ENCODE measurements at regions not wholly inside any gene's neighbourhood (a gene's known extent, or its start where the extent isn't known, plus 50 kb on each side); places are given as distances from the start of the nearest gene placed in this dataset.

DNA sequence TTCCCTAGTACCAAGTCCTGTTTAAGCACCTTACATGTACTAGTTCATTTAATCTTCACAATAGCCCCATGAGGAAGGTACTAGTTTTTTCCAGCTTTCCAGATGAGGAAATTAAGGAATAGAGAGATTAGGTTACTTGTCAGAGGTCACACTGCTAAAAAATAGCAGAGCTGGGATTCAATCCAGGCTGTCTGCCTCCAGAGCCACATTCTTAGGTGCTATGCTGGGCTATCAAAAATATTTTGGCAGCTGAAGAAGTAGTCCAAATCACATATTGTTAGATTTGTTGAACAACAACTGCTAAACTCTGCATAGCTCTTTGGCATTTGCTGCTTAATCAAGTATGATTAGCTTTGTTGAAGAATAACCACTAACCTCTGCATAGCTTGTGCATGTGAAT, 591.5 kb upstream of the KLF4 start:
- H3K9me3 Mint-ChIP-seq: peaks cover 20% of the 10 kb centered on the region
- intact Hi-C loops (cut with micrococcal nuclease): no loop called here
- no peak for DNase-seq (ENCODE audit: low spot score)
- no peak overlapping the region for H3K4me3 Mint-ChIP-seq
- no peaks in the 10 kb centered on the region for H3K36me3 Mint-ChIP-seq (ENCODE audit: low read depth)
- no peak overlapping the region for H3K27ac Mint-ChIP-seq
- no peaks in the 10 kb centered on the region for H3K27me3 Mint-ChIP-seq (ENCODE audit: insufficient read depth)
- no peaks in the 10 kb centered on the region for H3K4me1 Mint-ChIP-seq (ENCODE audit: low read depth)

DNA sequence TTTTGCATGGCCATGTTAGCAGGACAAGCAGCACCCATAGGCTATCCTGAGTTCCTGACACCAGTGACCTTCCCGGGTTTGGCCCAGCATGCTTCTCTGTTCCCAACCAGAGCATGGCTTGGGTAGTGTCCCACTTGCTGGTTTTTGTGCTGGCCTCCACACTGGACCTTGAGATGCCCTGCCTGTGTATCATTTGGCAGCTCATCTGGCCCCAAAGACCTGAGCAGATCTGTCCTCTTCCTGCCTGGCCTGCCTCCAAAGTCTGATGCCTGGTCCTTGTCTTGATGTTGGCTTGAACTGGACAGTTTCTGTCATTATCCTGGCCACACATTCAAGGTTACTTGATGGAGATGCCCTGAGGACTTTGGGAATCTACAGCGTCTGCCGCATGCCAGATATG, 590.7 kb upstream of the KLF4 start:
- no peaks in the 10 kb centered on the region for H3K36me3 Mint-ChIP-seq (ENCODE audit: low read depth)
- H3K4me3 Mint-ChIP-seq: no peak overlapping the region
- no peaks in the 10 kb centered on the region for H3K4me1 Mint-ChIP-seq (ENCODE audit: low read depth)
- H3K27ac Mint-ChIP-seq: no peak overlapping the region
- DNase-seq (ENCODE audit: low spot score): no peak
- H3K27me3 Mint-ChIP-seq (ENCODE audit: insufficient read depth): no peaks in the 10 kb centered on the region
- H3K9me3 Mint-ChIP-seq: peaks cover 17% of the 10 kb centered on the region
- intact Hi-C loops (cut with micrococcal nuclease): no loop called here

DNA sequence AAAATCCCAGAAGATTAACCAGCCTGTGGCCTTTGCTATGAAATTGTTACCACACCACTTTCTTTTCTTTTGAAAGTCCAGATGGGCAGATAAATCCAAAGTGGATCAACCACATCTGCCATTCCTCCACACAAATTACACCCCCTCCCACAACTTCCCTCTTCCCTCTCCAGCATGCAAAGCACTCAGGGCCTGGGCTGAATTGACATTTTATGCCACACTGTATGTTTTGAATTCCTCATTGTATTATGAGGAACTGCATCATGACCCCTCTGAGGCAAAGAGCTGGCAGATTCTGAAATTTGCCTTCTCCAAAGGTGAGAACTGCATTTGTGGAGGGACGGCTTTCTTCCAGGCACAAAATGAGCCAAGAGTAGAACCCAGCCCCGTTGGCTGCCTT, 589.2 kb upstream of the KLF4 start:
- H3K9me3 Mint-ChIP-seq: peaks cover 14% of the 10 kb centered on the region
- no peaks in the 10 kb centered on the region for H3K4me1 Mint-ChIP-seq (ENCODE audit: low read depth)
- H3K27ac Mint-ChIP-seq: no peak overlapping the region
- H3K27me3 Mint-ChIP-seq (ENCODE audit: insufficient read depth): no peaks in the 10 kb centered on the region
- intact Hi-C loops (cut with micrococcal nuclease): no loop called here
- no peak overlapping the region for H3K4me3 Mint-ChIP-seq
- no peaks in the 10 kb centered on the region for H3K36me3 Mint-ChIP-seq (ENCODE audit: low read depth)
- DNase-seq (ENCODE audit: low spot score): no peak

DNA sequence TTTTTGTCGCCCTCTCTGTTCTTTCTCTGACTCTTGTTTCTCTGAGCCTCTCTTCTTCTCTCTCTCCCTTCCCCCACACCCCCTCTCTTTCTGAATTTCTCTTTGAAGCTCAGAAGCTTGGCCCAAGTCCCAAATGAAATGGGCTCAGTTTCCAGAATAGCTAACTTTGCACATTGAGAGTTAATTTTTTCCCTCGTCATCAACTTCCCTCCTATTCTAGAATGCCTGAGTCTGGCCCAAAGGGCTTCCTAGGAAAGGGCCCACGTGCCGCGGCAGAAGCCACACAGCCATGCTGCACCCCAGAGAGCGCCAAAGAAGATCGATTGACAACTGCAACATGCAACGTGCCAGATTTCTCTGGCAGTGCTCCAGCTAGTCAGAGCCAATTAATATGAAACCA, 588.8 kb upstream of the KLF4 start:
- no peak overlapping the region for H3K4me3 Mint-ChIP-seq
- no peaks in the 10 kb centered on the region for H3K27me3 Mint-ChIP-seq (ENCODE audit: insufficient read depth)
- no peaks in the 10 kb centered on the region for H3K4me1 Mint-ChIP-seq (ENCODE audit: low read depth)
- H3K27ac Mint-ChIP-seq: no peak overlapping the region
- intact Hi-C loops (cut with micrococcal nuclease): no loop called here
- no peaks in the 10 kb centered on the region for H3K36me3 Mint-ChIP-seq (ENCODE audit: low read depth)
- DNase-seq (ENCODE audit: low spot score): no peak
- peaks cover 9% of the 10 kb centered on the region for H3K9me3 Mint-ChIP-seq

DNA sequence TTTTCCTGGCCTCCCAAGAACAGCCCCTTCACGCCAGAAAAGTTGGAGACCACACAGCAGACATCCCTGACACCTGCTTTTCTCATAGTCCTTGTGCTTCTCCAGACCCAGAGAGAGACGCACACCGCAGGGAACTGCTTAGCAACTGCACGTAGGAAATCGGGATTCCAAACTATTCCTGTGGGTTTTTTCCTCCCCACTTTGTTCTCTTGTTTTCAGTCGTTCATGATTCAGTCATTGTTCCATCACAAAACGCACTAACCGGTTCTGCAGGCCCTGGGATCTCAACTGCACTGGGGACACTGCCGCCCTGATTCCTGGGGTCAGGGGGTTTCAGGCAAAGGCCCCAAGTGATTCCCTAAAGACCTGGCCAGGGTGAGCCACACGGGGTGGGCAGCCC, 588.0 kb upstream of the KLF4 start:
- H3K36me3 Mint-ChIP-seq (ENCODE audit: low read depth): no peaks in the 10 kb centered on the region
- H3K4me3 Mint-ChIP-seq: no peak overlapping the region
- H3K27ac Mint-ChIP-seq: no peak overlapping the region
- intact Hi-C loops (cut with micrococcal nuclease): no loop called here
- no peaks in the 10 kb centered on the region for H3K27me3 Mint-ChIP-seq (ENCODE audit: insufficient read depth)
- no peak for DNase-seq (ENCODE audit: low spot score)
- H3K4me1 Mint-ChIP-seq (ENCODE audit: low read depth): no peaks in the 10 kb centered on the region
- H3K9me3 Mint-ChIP-seq: peaks cover 8% of the 10 kb centered on the region

DNA sequence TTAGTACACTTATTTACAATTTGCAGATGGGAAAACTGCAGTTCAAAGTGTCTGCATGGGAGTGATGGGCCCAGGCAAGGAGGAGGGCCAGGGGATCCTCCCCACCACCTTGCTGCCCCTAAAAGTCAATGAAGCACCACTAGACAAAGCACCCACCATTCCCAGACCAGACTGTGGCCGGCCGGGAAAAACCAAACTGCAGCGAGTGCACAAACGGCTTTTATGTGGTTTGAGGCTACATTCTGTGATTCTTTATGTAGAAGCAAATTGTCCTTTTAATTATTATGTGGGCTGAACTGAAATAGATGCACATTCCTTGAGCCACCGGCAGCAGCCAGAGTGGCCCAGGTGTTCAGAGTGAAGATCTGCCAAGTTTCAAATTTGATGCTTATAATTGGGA, 585.3 kb upstream of the KLF4 start:
- Mint-ChIP-seq H3K27me3 (ENCODE audit: insufficient read depth) (no peaks in the 10 kb centered on the region), H3K4me1 (ENCODE audit: low read depth) (no peaks in the 10 kb centered on the region), H3K36me3 (ENCODE audit: low read depth) (no peaks in the 10 kb centered on the region), H3K9me3 (peaks cover 11% of the 10 kb centered on the region), H3K4me3 (no peak overlapping the region), H3K27ac (no peak overlapping the region)
- intact Hi-C loops (cut with micrococcal nuclease): no loop called here
- DNase-seq (ENCODE audit: low spot score): no peak

DNA sequence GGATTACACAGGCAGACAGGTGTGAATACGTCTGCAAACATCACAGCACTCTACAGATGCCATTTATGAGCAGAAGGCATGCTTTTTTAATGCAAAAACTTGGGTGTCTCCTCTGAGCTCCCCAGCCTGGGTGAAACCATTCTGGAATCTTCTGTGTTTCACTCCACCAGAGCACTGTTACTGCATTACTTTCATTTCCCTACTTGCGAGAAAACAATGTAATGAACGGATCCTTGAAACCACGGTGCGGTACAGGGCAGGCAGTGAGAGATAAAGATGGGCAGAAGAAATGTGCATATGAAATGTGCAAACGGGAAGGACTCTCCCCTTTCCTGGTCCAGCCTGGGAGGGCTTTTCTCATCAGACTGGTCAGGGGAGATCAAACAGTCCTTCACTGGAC, 584.3 kb upstream of the KLF4 start:
- Mint-ChIP-seq H3K4me1 (ENCODE audit: low read depth) (no peaks in the 10 kb centered on the region), H3K4me3 (no peak overlapping the region), H3K36me3 (ENCODE audit: low read depth) (no peaks in the 10 kb centered on the region), H3K27ac (no peak overlapping the region), H3K9me3 (peaks cover 11% of the 10 kb centered on the region), H3K27me3 (ENCODE audit: insufficient read depth) (no peaks in the 10 kb centered on the region)
- DNase-seq (ENCODE audit: low spot score): no peak
- intact Hi-C loops (cut with micrococcal nuclease): no loop called here

DNA sequence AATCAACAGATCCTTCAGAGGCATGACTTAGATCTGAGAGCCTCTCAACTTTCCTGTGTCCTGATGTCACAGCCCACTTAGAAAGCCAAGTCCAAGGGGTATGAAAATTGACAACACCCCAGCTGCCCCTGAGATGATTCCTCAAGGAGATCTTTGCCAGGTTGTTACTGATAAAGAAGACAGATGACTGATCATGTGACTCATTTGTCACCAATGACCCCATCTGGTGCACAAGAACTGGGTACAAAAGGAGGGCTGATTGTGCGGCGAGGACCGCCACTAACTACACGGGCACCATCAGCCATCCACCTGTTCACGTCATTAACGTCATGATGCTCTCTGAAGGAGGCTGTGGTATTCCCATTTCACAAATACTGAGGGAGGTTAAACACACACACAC, 583.2 kb upstream of the KLF4 start:
- no peaks in the 10 kb centered on the region for H3K4me1 Mint-ChIP-seq (ENCODE audit: low read depth)
- DNase-seq (ENCODE audit: low spot score): no peak
- intact Hi-C loops (cut with micrococcal nuclease): no loop called here
- peaks cover 4% of the 10 kb centered on the region for H3K9me3 Mint-ChIP-seq
- H3K4me3 Mint-ChIP-seq: no peak overlapping the region
- no peak overlapping the region for H3K27ac Mint-ChIP-seq
- H3K27me3 Mint-ChIP-seq (ENCODE audit: insufficient read depth): no peaks in the 10 kb centered on the region
- no peaks in the 10 kb centered on the region for H3K36me3 Mint-ChIP-seq (ENCODE audit: low read depth)

DNA sequence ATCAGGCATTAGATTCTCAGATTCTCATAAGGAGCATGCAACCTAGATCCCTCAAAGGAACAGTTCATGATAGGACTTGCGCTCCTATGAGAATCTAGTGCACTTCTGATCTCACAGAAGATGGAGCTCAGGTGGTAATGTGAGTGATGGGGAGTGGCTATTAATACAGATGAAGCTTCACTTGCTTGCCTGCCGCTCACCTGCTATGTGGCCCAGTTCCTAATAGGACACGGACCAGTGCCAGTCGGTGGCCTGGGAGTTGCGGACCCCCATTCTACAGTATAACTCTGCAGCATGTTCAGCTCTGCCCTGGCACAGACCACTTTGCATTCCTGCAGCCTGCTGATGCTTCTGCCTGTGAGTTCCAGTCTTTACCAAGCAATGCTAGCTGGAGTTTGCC, 581.3 kb upstream of the KLF4 start:
- peaks cover 6% of the 10 kb centered on the region for H3K9me3 Mint-ChIP-seq

DNA sequence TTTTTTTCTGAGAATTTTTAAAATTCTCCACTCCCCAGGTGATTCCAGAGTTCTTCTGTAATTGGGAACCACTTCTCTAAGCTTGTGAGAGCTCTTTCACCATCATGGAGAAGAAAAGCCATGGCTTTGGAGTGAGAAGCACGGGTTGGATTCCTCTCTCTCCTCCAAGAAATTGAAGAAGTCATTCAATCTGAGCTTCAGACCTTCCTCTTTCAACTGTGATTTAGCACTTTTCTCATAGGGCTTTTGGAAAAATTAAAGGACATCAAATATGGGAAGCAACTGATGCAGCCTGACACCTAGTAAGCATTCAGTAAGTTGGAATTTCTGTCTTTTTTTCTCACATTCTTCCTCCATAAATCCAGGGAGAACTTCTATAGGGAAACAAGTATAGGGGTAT, 580.4 kb upstream of the KLF4 start:
- no peaks in the 10 kb centered on the region for H3K4me1 Mint-ChIP-seq (ENCODE audit: low read depth)
- intact Hi-C loops (cut with micrococcal nuclease): no loop called here
- H3K27ac Mint-ChIP-seq: no peak overlapping the region
- no peaks in the 10 kb centered on the region for H3K27me3 Mint-ChIP-seq (ENCODE audit: insufficient read depth)
- DNase-seq (ENCODE audit: low spot score): no peak
- H3K9me3 Mint-ChIP-seq: peaks cover 6% of the 10 kb centered on the region
- no peak overlapping the region for H3K4me3 Mint-ChIP-seq
- no peaks in the 10 kb centered on the region for H3K36me3 Mint-ChIP-seq (ENCODE audit: low read depth)

More for the DNA sequence above, 581.3 kb upstream of the KLF4 start:
- H3K4me3 Mint-ChIP-seq: no peak overlapping the region
- no peaks in the 10 kb centered on the region for H3K27me3 Mint-ChIP-seq (ENCODE audit: insufficient read depth)
- no peaks in the 10 kb centered on the region for H3K4me1 Mint-ChIP-seq (ENCODE audit: low read depth)
- no peak for DNase-seq (ENCODE audit: low spot score)
- H3K27ac Mint-ChIP-seq: no peak overlapping the region
- no peaks in the 10 kb centered on the region for H3K36me3 Mint-ChIP-seq (ENCODE audit: low read depth)
- intact Hi-C loops (cut with micrococcal nuclease): no loop called here

DNA sequence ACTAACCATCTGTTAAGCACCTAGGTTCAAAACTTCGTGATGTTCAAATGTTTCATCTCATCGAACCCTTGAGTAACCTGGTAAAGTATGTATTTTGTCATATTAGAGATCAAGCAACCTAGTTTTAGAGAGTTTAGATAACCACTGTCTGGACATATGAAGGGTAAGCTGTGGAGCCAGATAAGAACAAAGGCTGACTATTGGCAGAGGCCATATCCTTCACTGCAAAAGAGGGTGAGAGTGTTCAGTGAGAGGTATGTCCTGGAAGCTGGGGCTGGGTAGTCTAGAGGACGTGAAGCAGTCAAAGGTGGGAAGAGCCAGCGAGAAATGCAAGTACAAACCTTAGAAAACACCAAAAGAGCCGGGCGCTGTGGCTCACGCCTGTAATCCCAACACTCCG, 573.1 kb upstream of the KLF4 start:
- no peaks in the 10 kb centered on the region for H3K36me3 Mint-ChIP-seq (ENCODE audit: low read depth)
- intact Hi-C loops (cut with micrococcal nuclease): no loop called here
- DNase-seq (ENCODE audit: low spot score): no peak
- no peak overlapping the region for H3K4me3 Mint-ChIP-seq
- H3K9me3 Mint-ChIP-seq: peaks cover 6% of the 10 kb centered on the region
- no peak overlapping the region for H3K27ac Mint-ChIP-seq
- H3K4me1 Mint-ChIP-seq (ENCODE audit: low read depth): no peaks in the 10 kb centered on the region
- no peaks in the 10 kb centered on the region for H3K27me3 Mint-ChIP-seq (ENCODE audit: insufficient read depth)

DNA sequence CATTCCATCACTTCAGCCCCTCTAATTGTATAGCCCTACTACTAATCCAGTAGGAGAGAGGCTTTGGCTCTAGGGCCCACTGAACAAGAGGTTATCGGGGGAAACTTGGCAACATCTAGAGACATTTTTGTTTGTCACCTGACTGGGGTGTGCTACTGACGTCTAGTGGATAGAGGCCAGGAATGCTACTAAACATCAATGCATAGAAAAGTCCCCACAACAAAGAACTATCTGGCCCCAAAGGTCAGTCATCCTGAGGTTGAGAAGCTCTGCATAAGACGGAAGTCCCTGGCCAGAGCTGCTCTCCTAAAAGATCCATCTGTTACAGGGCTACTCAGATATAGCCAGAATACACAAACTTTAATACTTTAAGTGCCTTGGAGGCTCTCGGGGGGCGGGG, 570.6 kb upstream of the KLF4 start:
- Mint-ChIP-seq H3K4me1 (ENCODE audit: low read depth) (no peaks in the 10 kb centered on the region), H3K27me3 (ENCODE audit: insufficient read depth) (no peaks in the 10 kb centered on the region), H3K36me3 (ENCODE audit: low read depth) (no peaks in the 10 kb centered on the region), H3K9me3 (peaks cover 4% of the 10 kb centered on the region), H3K27ac (no peak overlapping the region), H3K4me3 (no peak overlapping the region)
- DNase-seq (ENCODE audit: low spot score): no peak
- intact Hi-C loops (cut with micrococcal nuclease): no loop called here

DNA sequence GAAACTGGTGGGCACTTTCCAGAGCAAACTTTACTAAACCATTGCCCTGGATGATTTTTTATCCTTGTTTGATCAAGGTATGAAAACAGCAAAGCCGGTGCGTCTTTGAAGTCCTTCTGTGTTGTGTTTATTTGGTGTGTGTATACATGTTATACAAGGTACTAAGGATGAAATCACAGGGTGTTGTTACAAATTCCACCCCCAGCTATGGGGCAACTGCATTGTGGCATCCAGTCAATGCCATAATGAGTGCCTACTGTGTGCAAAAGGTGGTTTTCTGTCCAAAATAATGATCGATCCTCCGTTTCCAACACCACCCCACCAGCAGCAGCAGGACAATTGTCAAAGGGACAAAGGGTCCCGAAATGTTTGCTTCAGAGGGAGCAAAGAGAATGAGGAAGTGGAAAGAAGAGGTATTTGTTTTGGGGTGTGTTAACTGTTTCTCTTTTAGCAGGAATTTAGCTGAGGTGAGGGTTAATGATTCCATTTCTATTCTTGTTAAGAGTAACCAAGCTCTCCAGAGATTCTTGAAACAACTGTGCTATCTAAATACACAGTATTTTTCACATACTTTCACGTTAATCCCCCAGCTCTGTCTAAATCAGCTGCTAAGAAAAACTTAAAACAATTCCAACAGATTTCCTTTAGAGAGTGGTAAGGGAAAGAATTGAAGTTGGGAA, 568.7 kb upstream of the KLF4 start:
- Mint-ChIP-seq H3K27me3 (ENCODE audit: insufficient read depth) (no peaks in the 10 kb centered on the region), H3K27ac (no peak overlapping the region), H3K4me3 (no peak overlapping the region), H3K9me3 (peaks cover 4% of the 10 kb centered on the region), H3K4me1 (ENCODE audit: low read depth) (no peaks in the 10 kb centered on the region), H3K36me3 (ENCODE audit: low read depth) (no peaks in the 10 kb centered on the region)
- no peak for DNase-seq (ENCODE audit: low spot score)
- intact Hi-C loops (cut with micrococcal nuclease): no loop called here

DNA sequence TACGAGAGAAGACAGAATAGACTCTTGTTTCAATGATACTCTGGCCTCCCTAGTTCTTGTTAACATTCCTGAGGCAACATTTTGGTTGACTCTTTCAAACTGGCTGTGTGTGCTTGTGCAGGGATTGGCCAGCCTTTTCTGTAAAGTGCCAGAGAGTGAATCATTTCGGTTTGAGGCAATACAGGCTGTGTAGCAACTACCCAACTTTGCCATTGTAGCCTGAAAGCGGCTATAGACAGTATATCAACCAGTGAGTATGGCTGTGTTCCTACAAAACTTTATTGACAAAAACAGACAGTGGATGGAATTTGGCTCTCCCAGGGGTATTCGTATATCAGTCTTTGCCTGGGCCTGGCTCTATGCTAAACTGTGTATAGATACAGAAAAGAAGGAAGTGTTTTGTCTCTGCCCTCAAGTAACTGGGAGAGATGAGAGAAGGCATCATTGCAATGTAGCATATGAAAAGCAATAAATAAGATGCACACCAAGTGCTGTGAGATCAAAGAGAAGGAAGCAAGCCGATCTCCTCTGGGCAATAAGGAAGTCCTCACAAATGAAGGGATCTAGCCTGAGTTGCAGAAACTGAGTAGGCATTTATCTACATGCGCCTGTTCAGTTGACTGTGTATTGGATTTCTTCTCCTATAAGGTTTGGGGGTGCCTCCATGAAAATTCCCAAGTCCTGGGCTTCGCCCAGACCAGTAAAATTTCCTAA, 568.0 kb upstream of the KLF4 start:
- intact Hi-C loops (cut with micrococcal nuclease): no loop called here
- Mint-ChIP-seq H3K27me3 (ENCODE audit: insufficient read depth) (no peaks in the 10 kb centered on the region), H3K4me1 (ENCODE audit: low read depth) (no peaks in the 10 kb centered on the region), H3K36me3 (ENCODE audit: low read depth) (no peaks in the 10 kb centered on the region), H3K27ac (no peak overlapping the region), H3K4me3 (no peak overlapping the region), H3K9me3 (peaks cover under 1% of the 10 kb centered on the region)
- no peak for DNase-seq (ENCODE audit: low spot score)

Measured in activated T-helper 1 cell treated with anti-CD3 and anti-CD28 coated beads, Interleukin-12 subunit alpha, Interleukin-12 subunit beta, Interleukin-2, Interleukin-4 antibody, amounts not matched to agents 30 ng/mL and 10 ng/mL and 1 ng/mL, durations not matched to agents 14 hours and 24 hours and 36 hours (primary cell).